Activated CD4-positive, alpha-beta T cell treated with anti-CD3 and anti-CD28 coated beads, Interleukin-2, Interleukin-6, amounts not matched to agents 100 ng/mL and 50 ng/mL, durations not matched to agents 16 hours and 8 hours (primary cell): ENCODE measurements at regions not wholly inside any gene's neighbourhood (a gene's known extent, or its start where the extent isn't known, plus 50 kb on each side); places are given as distances from the start of the nearest gene placed in this dataset.

ENCODE experiments used
- DNase-seq: peaks from one replicate; pipeline ENCODE4 v3.0.0-alpha.2; 2020

GRCh38 chr18:6659963-6660725, 69.4 kb upstream of the ARHGAP28 start:
- DNase-seq: no peak

GRCh38 chr18:6661692-6662415, 67.7 kb upstream of the ARHGAP28 start:
- no peak for DNase-seq

- no peak for DNase-seq
Observed at GRCh38 chr18:6666012-6666685, 63.4 kb upstream of the ARHGAP28 start.

DNA sequence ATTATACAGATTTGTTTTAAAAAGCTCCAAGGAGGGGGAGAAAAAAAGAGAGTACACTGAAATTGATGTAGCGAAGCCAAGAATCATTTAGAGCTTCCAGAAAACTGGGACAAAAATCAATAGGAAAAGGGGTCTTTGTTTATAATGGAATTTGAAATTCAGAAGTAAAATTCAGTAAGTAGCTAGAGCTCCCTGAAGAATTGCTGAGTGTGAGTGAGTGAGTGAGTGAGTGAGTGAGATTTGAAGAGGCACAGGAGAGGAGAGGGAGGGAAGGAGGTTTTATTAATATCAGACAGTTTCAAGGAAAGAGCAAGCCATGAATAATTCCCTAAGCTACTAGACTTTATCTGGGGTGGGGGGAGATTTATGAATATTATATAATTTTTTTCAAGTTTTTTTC, 60.7 kb upstream of the ARHGAP28 start:
- no peak for DNase-seq

DNA sequence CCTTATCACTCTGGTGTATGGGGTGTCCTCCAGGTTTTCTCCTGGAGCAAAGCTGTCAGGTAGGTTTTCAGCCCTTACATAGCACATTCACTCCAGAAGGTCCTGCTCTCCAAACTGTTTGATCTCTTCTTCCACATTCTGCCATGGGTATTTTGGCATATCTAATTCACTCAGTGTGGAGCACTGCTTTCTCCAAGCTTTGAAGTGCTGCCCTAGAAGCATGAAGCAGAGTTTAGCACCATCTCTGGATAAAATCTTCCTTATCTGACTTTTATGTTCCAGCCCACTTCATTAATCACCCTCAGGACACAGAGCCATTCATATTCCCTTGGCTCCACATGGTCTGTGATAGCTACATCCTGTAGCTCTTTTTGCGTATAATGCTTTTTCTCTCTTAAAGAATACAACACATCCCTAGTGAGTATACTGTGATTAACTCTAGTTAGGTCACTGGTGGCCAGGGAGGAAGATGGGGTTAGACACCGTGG, 56.7 kb upstream of the ARHGAP28 start:
- DNase-seq: no peak

DNA sequence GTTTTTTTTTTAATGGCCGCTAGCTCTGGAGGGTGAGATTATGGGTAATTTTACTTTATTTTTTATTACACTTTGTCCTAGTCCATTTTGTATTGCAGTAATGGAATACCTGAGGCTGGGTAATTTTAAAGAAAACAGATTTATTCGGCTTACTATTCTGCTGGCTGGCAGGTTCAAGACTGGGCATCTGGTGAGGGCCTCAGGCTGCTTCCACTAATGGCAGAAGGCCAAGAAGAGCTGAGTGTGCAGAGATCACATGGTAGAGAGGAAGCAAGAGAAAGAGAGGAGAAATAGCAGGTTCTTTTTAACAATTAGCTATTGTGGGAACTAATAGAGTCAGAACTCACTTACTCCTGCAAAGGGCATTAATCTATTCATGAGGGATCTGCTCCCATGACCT, 52.4 kb upstream of the ARHGAP28 start:
- DNase-seq: no peak

GRCh38 chr18:6679201-6679600, 50.3 kb upstream of the ARHGAP28 start:
- DNase-seq: no peak
